Amniotic epithelial cell (primary cell): ENCODE measurements at regions not wholly inside any gene's neighbourhood (a gene's known extent, or its start where the extent isn't known, plus 50 kb on each side); places are given as distances from the start of the nearest gene placed in this dataset.

Experiments used
- DNase-seq: peaks from one replicate; pipeline ENCODE4 v3.0.0-alpha.2; 2010; ENCODE audit warnings: low read depth

DNA sequence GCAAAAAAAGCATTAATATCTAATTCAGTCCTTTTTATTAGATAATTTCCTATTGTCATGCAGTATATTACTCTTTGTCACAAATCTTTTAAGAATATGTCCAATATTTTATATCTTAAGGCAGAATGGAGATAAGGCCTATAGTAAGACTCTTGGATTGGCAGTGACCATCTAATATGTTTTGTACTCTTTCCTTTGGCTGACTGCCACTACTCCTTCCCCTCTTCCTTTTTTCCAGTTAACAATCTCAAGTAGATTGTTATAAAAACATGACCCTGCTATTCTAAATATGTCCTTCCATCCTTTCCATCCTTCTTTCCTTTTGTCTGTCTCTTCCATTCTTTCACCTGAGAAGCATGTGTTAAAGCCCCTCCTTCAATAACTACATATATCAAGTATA lies 92.8 kb upstream of the TMEM168 start:
- no peak for DNase-seq

DNA sequence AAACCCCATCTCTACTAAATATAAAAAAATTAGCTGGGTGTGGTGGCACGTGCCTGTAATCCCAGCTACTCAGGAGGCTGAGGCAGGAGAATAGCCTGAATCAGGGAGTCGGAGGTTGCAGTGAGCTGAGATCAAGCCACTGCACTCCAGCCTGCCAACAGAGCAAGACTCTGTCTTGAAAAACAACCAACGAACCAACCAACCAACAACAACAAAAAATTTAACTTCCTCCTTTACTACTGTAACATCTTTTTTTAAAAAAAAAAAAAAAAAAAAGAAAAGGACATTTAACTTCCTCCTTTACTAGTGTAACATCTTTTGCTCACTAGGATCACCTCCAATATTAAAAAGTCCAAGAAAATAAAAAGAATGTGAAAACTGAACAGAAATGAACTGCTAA lies 92.3 kb upstream of the TMEM168 start:
- DNase-seq = no peak

DNA sequence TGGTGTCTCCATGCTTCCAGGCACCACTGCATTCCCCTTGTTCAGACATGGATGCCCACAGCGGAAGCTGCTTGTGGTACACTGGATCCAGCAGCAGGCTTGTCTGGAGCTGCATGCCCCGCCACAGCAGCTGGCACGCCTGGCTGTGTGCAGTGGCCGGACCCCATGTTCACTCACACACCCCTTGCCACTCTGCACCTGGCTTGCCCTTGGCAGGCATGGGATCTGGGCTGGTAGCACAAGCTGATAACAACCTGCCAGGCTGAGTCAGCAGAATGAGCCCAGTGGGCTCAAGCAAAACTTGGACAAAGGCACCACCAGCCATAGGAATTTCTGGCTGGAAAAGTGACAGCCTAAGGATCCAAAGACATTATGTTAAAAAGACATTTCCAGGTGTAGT lies 91.8 kb upstream of the TMEM168 start:
- DNase-seq = no peak

DNA sequence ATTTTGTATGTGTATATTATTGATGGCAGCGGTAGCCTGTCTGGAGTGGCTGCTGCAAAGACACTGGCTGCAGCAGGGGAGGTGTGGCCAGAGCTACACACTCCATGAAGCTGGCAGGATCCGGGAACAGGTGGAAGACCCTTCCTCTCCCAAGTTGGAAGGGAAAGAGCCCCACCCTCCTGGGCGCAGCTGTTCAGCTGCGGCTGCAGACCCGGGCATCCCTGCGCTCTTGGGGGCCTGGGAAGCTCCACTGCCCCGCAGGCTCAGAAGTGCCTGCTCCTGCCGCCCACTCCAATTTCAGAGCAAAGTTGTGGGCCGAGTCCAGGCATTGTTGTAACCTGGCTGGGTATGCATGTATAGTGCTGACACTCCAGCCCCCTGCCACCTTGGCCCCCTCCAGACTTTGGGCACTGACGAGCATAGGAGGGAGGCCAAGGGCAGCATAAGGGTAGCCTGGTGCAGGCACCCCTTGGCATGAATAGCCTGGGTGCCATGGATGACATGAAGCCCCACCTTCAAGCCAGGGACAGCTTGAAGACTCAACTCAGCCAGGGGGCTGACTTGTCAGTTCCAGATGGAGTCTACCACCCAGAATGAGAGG lies 90.7 kb upstream of the TMEM168 start:
- DNase-seq = no peak

DNA sequence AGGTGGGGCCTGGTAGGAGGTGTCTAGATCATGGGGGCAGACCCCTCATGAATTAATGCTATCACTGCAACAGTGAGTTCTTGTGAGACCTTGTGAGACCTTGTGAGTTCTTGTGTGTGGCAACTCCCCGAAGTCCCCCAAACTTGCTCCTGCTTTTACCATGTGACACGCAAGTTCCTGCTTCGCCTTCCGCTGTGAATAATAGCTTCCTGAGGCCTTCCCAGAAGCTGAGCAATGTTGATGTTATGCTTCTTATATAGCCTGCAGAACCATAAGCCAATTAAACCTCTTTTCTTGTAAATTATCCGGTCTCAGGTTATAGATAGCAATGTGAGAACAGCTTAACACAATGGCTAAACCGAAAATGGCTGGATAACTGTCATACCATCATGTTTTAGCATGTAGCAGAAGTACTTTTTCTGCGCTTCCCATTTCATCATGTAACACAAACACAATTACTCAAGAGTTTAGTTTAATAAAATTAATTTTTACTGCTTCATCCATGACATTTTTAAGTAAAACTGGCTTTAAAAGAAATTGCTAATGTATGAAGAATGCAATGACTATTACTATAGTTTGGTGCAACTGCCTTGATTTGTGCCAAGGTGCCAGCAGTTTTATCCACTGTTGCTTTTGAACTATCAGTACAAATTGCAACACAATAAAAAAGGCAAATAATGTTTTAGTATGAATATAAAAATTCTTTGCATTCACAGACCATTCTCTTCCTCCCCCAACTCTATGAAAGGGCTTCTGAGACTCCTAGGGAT lies 87.7 kb upstream of the TMEM168 start:
- DNase-seq = peak; percentile 29

DNA sequence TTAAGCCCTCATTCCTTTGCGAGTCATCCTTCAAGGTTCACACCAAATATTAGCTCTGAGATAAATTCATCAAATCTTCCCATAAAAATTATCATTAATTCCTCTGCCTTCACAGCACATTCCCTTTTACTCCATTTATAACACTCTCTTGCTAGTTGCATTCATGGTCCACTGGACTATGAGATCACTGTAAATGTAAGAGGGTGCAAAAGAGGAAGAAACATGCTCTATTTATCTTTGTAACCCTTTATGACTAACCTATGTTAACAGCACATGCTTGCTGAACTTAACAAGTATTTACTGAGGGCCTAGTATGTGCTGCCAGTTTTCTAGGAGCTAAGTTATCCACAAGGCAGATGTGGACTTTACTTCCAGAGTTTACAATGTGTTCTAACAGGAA lies 86.7 kb upstream of the TMEM168 start:
- peak; percentile 17 for DNase-seq

DNA sequence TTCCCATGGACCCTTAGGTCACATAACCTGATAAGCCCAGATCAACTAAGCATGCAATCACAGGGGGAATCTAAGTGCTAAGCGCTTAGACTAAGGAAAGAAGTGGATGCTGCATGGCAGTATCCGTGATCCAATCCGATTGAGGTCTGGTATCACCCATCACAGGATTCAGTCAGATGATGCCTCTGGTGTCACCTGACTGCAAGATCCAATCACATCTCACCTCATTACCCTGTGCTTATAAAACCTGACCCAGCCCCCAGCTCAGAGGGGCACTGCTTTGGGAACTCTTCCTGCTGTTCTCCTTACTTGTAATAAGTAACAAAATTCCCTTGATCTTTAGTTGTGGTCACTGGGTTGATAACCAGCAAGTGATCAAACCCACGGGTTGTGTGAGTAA lies 84.7 kb upstream of the TMEM168 start:
- no peak for DNase-seq

DNA sequence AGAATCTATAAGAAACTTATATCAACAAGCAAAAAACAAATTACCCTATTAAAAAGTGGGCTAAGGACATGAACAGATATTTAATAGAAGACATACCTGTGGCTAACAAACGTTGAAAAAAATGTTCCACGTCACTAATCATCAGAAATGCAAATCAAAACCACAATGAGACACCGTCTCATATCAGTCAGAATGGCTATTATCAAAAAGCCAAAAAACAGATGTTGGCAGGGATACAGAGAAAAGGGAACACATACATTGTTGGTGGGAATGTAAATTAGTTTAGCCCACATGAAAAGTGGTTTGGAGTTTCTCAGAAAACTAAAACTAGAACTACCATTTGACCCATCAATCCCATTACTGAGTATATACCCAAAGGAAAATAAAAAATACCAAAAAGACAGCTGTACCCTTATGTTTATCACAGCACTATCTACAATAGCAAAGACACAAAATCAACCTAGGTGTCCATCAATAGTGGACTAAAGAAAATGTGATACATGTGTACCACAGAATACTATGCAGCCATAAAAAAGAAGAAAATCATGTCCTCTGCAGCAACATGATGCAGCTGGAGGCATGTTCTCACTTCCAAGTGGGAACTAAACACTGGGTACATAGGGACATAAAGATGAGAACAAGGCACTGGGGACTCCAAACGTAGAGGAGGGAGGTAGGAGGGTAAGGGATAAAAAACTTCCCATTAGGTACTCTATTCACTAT lies 83.8 kb upstream of the TMEM168 start:
- DNase-seq = peak; percentile 21

DNA sequence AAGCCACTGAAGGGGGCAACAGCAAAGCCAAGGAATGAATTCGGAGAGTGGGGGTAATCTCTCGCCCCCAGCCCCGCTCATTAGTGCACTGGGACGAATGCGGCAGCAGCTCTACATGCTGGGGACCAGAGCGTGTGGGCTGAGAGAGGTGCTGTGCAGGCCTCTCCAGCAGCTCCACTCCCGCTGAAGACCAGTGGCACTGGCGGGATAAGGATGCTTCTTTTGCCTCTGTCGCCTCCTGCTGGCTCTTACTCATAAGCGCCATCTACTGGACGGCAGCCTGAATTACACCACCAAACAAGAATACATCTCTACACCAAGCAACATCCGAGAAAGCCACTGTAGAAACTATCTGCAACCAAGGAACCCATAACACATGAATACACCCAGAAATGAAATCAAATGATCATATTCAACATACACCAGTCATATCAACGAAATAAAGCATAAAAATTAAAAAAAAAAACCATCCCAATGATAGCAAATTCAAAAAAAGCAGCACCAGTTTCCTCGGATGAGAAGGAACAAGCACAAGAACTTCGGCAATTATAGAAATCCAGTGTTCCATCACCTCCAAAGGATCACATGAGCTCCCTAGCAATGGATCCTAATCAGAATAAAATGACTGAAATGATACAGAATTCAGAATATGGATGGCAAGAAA lies 79.0 kb upstream of the TMEM168 start:
- DNase-seq = peak; percentile 41

DNA sequence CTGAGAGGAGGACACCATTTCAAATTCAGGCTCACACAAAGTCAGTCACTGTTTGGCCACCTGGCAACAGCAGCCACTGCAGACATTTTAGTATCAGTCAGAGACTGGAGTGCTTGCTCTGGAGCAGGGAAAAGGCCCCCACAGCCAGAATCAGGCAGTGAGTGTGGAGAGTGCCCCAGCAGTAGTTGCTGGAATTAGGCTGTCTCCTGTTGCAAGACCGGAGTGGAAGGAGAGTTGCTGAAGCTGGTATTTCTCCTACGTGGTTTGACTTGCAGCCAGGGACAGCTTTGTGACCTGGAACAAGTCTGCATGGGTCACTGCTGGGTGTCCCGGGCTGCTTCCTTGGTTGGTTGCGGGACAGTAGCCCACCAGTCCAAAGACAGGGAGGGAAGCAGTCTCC lies 78.4 kb upstream of the TMEM168 start:
- DNase-seq = no peak

DNA sequence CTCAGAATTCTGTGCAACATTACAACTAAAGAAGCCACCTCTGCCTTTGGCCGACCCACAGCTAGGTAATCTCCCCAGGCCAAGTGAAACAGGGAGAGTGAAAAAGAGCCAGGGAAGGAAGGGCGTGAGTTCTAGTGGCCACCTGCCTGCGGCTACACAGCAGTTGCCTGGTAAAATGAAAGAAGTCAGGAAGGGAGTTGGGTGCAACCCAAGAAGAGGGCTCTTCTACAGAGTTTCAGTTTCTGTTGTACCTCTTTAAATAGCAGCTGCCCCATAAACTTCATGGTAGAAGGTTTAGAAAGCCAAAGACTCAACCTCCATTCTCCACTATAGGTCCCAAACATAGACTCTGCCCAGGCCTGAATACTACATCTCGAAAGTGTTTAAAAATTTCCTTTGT lies 76.2 kb upstream of the TMEM168 start:
- no peak for DNase-seq

DNA sequence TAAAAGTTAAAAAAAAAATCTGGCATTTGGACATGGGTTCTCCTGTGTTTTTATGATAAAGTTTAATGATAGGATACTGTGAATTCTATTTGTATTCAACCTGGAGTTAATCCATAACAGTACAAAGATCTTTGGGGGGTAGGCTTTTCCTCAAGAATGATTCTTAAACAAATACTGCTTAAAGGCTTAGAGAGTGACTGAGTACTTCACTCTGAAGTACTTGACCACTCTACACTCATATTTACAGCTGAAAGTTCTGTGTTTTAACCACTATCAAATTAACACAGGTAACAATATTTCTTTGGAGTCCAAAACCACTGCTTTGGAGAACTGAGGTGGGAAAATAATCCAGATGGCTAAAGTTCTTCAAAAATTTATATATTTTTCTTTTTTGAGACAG lies 74.2 kb upstream of the TMEM168 start:
- DNase-seq = no peak

DNA sequence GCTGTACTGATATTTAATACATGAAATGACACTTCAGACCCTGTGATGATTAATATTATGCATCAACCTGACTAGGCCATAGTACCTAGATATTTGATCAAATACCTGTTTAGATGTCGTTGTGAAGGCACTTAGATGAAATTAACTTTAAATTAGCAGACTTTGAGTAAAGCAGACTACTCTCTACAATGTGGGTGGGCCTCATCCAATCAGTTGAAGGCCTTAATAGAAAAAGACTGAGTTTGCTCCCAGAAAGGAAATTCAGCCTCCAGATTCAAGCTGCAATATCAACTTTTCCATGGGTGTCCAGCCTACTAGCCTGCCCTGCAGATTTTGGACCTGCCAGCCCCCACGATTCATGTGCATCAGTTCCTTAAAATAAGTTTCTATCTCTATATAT lies 68.6 kb upstream of the TMEM168 start:
- DNase-seq = no peak

DNA sequence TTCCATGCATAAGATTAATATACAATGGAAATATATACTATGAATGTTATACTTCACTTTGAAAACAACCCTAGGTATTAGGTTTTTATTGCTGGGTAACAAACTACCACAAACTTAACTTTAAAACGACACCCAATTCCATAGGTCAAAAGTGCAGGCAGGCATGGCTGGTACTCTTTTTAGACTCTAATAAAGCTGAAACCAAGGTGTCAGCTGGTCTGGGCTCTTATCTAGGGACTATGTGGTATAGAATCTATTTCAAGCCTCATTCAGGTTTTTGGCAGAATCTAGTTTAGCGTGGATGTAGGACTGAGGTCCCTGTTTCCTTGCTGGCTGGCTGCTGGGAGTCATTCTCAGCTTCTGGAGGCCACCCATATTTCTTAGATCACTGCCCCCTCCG lies 65.0 kb upstream of the TMEM168 start:
- DNase-seq = no peak

DNA sequence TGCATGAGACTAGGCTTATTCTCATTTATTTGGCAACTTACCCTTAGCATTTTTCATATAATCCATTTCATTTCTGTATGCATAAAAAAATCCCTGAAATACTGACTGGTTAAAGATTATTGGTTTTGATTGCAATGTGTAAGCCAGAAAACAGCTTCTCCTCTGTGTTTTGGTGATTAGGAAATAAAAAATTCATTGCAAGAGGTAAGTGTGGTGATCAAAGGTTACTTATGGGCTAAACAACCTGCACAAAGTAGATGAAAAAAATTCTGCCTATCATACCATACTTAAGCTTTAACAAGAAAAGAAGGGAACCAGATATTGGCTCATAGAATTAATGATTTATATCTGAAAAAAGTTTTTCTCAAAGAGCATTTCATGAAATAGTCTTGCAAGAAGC lies 64.0 kb upstream of the TMEM168 start:
- no peak for DNase-seq

DNA sequence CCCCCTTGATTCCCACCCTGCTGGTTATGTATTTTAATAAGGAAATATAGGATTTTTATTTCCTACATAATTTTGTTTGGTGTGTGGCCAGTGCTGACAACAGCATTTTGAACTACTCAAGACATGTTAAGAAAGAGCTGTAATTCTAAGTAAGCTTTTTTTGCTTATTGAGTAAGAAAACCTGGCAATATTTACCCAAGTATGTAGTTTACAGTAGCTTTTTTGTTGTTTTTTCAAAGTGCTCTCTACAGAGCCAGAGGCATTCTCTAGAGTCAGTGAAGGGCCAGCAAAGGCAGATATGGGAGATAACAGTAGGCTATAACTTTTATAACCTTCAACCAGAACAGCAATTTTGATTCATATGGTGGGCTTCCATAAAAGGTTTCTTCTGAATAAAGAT lies 63.2 kb upstream of the TMEM168 start:
- DNase-seq = no peak

DNA sequence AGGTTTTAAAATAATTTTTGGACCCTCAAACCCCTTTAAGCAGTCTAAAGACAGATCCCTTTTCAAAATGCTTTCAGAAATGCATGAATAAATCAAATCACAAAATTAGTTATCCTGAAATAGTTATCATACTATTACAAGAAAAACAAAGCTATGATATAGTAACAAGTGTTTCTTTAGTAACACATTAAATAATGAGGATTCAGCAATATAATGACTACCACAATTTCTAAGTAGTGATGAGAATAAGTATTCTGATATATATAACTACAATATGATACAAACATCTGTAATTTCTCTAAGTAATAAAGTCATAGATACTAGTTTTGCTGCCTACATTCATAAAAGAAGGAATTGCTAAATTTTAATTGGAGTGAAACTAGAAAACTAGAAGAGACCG lies 53.0 kb upstream of the TMEM168 start:
- no peak for DNase-seq
